ENCODE measurements at regions not wholly inside any gene's neighbourhood (a gene's known extent, or its start where the extent isn't known, plus 50 kb on each side); places are given as distances from the start of the nearest gene placed in this dataset.
A peak's percentile ranks its signal among the peaks of the same experiment; 100 is the strongest.
"Not testable (repeated sequence)": the region's sequence is repeated elsewhere in the genome, so short reads cannot be mapped to it uniquely, and the experiment has no call there.

- peaks cover 33% of the 10 kb centered on the region for H3K4me1 ChIP-seq (ENCODE audit: control insufficient read depth, insufficient read depth, low read length, unreplicated experiment)
- H3K27ac ChIP-seq (ENCODE audit: low read depth, low read length): no peak overlapping the region
- no peaks in the 10 kb centered on the region for H3K27me3 ChIP-seq (ENCODE audit: insufficient read depth, low read length)
- H3K79me2 ChIP-seq (ENCODE audit: control insufficient read depth, insufficient read depth, low read length, unreplicated experiment): no peaks in the 10 kb centered on the region
- no peak overlapping the region for H3K4me3 ChIP-seq (ENCODE audit: low read depth, low read length)
- H3K36me3 ChIP-seq (ENCODE audit: insufficient read depth, low read length): no peaks in the 10 kb centered on the region
- no peak overlapping the region for H2AFZ ChIP-seq (ENCODE audit: low read length, unreplicated experiment)
Measured at GRCh38 chr13:109998037-109998436, 211.7 kb upstream of the IRS2 start.

- peaks cover 27% of the 10 kb centered on the region for H3K4me1 ChIP-seq (ENCODE audit: control insufficient read depth, insufficient read depth, low read length, unreplicated experiment)
- H3K27me3 ChIP-seq (ENCODE audit: insufficient read depth, low read length); H3K27ac ChIP-seq (ENCODE audit: low read depth, low read length); H3K4me3 ChIP-seq (ENCODE audit: low read depth, low read length); H3K79me2 ChIP-seq (ENCODE audit: control insufficient read depth, insufficient read depth, low read length, unreplicated experiment); H3K36me3 ChIP-seq (ENCODE audit: insufficient read depth, low read length); H2AFZ ChIP-seq (ENCODE audit: low read length, unreplicated experiment): not testable (repeated sequence)
Measured at GRCh38 chr13:109997056-109997595, 210.7 kb upstream of the IRS2 start.

GRCh38 chr13:109996404-109996960, 210.1 kb upstream of the IRS2 start:
- Histone ChIP-seq H3K27me3 (ENCODE audit: insufficient read depth, low read length) (no peaks in the 10 kb centered on the region), H3K4me1 (ENCODE audit: control insufficient read depth, insufficient read depth, low read length, unreplicated experiment) (peaks cover 20% of the 10 kb centered on the region), H3K27ac (ENCODE audit: low read depth, low read length) (no peak overlapping the region), H3K4me3 (ENCODE audit: low read depth, low read length) (no peak overlapping the region), H3K79me2 (ENCODE audit: control insufficient read depth, insufficient read depth, low read length, unreplicated experiment) (no peaks in the 10 kb centered on the region), H2AFZ (ENCODE audit: low read length, unreplicated experiment) (no peak overlapping the region), H3K36me3 (ENCODE audit: insufficient read depth, low read length) (no peaks in the 10 kb centered on the region)

GRCh38 chr13:109995578-109995977, 209.2 kb upstream of the IRS2 start:
- peaks cover 12% of the 10 kb centered on the region for H3K4me1 ChIP-seq (ENCODE audit: control insufficient read depth, insufficient read depth, low read length, unreplicated experiment)
- no peaks in the 10 kb centered on the region for H3K79me2 ChIP-seq (ENCODE audit: control insufficient read depth, insufficient read depth, low read length, unreplicated experiment)
- no peak overlapping the region for H3K27ac ChIP-seq (ENCODE audit: low read depth, low read length)
- no peaks in the 10 kb centered on the region for H3K27me3 ChIP-seq (ENCODE audit: insufficient read depth, low read length)
- H3K36me3 ChIP-seq (ENCODE audit: insufficient read depth, low read length): no peaks in the 10 kb centered on the region
- no peak overlapping the region for H2AFZ ChIP-seq (ENCODE audit: low read length, unreplicated experiment)
- no peak overlapping the region for H3K4me3 ChIP-seq (ENCODE audit: low read depth, low read length)

GRCh38 chr13:109990296-109990695, 203.9 kb upstream of the IRS2 start:
- Histone ChIP-seq H3K27me3 (ENCODE audit: insufficient read depth, low read length) (no peaks in the 10 kb centered on the region), H2AFZ (ENCODE audit: low read length, unreplicated experiment) (peak overlapping the region; percentile 36), H3K27ac (ENCODE audit: low read depth, low read length) (no peak overlapping the region), H3K4me3 (ENCODE audit: low read depth, low read length) (no peak overlapping the region), H3K79me2 (ENCODE audit: control insufficient read depth, insufficient read depth, low read length, unreplicated experiment) (no peaks in the 10 kb centered on the region), H3K4me1 (ENCODE audit: control insufficient read depth, insufficient read depth, low read length, unreplicated experiment) (peaks cover 17% of the 10 kb centered on the region), H3K36me3 (ENCODE audit: insufficient read depth, low read length) (no peaks in the 10 kb centered on the region)

- H3K4me3 ChIP-seq (ENCODE audit: low read depth, low read length): peak overlapping the region; percentile 47; the same call in 1 of the 2 replicates
- H3K4me1 ChIP-seq (ENCODE audit: control insufficient read depth, insufficient read depth, low read length, unreplicated experiment): peaks cover 17% of the 10 kb centered on the region
- no peak overlapping the region for H2AFZ ChIP-seq (ENCODE audit: low read length, unreplicated experiment)
- peak overlapping the region; percentile 33; the same call in 1 of the 2 replicates for H3K27ac ChIP-seq (ENCODE audit: low read depth, low read length)
- no peaks in the 10 kb centered on the region for H3K79me2 ChIP-seq (ENCODE audit: control insufficient read depth, insufficient read depth, low read length, unreplicated experiment)
- H3K36me3 ChIP-seq (ENCODE audit: insufficient read depth, low read length): no peaks in the 10 kb centered on the region
- no peaks in the 10 kb centered on the region for H3K27me3 ChIP-seq (ENCODE audit: insufficient read depth, low read length)
Measured at GRCh38 chr13:109989686-109990085, 203.3 kb upstream of the IRS2 start.

- Histone ChIP-seq H3K4me3 (ENCODE audit: low read depth, low read length) (peak overlapping the region; percentile 47; the same call in 1 of the 2 replicates), H3K27me3 (ENCODE audit: insufficient read depth, low read length) (no peaks in the 10 kb centered on the region), H3K4me1 (ENCODE audit: control insufficient read depth, insufficient read depth, low read length, unreplicated experiment) (peaks cover 17% of the 10 kb centered on the region), H3K36me3 (ENCODE audit: insufficient read depth, low read length) (no peaks in the 10 kb centered on the region), H3K79me2 (ENCODE audit: control insufficient read depth, insufficient read depth, low read length, unreplicated experiment) (no peaks in the 10 kb centered on the region), H3K27ac (ENCODE audit: low read depth, low read length) (peak overlapping the region; percentile 33; the same call in 1 of the 2 replicates), H2AFZ (ENCODE audit: low read length, unreplicated experiment) (no peak overlapping the region)
Measured at GRCh38 chr13:109989155-109989554, 202.8 kb upstream of the IRS2 start.

- no peaks in the 10 kb centered on the region for H3K36me3 ChIP-seq (ENCODE audit: insufficient read depth, low read length)
- H3K27me3 ChIP-seq (ENCODE audit: insufficient read depth, low read length): no peaks in the 10 kb centered on the region
- H2AFZ ChIP-seq (ENCODE audit: low read length, unreplicated experiment): no peak overlapping the region
- H3K4me3 ChIP-seq (ENCODE audit: low read depth, low read length): no peak overlapping the region
- H3K27ac ChIP-seq (ENCODE audit: low read depth, low read length): no peak overlapping the region
- H3K4me1 ChIP-seq (ENCODE audit: control insufficient read depth, insufficient read depth, low read length, unreplicated experiment): peaks cover 17% of the 10 kb centered on the region
- H3K79me2 ChIP-seq (ENCODE audit: control insufficient read depth, insufficient read depth, low read length, unreplicated experiment): no peaks in the 10 kb centered on the region
Measured at GRCh38 chr13:109986851-109987250, 200.5 kb upstream of the IRS2 start.

- no peaks in the 10 kb centered on the region for H3K36me3 ChIP-seq (ENCODE audit: insufficient read depth, low read length)
- no peaks in the 10 kb centered on the region for H3K79me2 ChIP-seq (ENCODE audit: control insufficient read depth, insufficient read depth, low read length, unreplicated experiment)
- peaks cover 17% of the 10 kb centered on the region for H3K4me1 ChIP-seq (ENCODE audit: control insufficient read depth, insufficient read depth, low read length, unreplicated experiment)
- H2AFZ ChIP-seq (ENCODE audit: low read length, unreplicated experiment): no peak overlapping the region
- H3K27me3 ChIP-seq (ENCODE audit: insufficient read depth, low read length): no peaks in the 10 kb centered on the region
- no peak overlapping the region for H3K27ac ChIP-seq (ENCODE audit: low read depth, low read length)
- H3K4me3 ChIP-seq (ENCODE audit: low read depth, low read length): no peak overlapping the region
Measured at GRCh38 chr13:109985871-109986450, 199.6 kb upstream of the IRS2 start.

- Histone ChIP-seq H3K79me2 (ENCODE audit: control insufficient read depth, insufficient read depth, low read length, unreplicated experiment) (no peaks in the 10 kb centered on the region), H3K27ac (ENCODE audit: low read depth, low read length) (no peak overlapping the region), H3K4me3 (ENCODE audit: low read depth, low read length) (no peak overlapping the region), H3K36me3 (ENCODE audit: insufficient read depth, low read length) (no peaks in the 10 kb centered on the region), H2AFZ (ENCODE audit: low read length, unreplicated experiment) (no peak overlapping the region), H3K4me1 (ENCODE audit: control insufficient read depth, insufficient read depth, low read length, unreplicated experiment) (no peaks in the 10 kb centered on the region), H3K27me3 (ENCODE audit: insufficient read depth, low read length) (no peaks in the 10 kb centered on the region)
Measured at GRCh38 chr13:109983447-109983846, 197.1 kb upstream of the IRS2 start.

- H2AFZ ChIP-seq (ENCODE audit: low read length, unreplicated experiment): no peak overlapping the region
- no peak overlapping the region for H3K27ac ChIP-seq (ENCODE audit: low read depth, low read length)
- H3K4me3 ChIP-seq (ENCODE audit: low read depth, low read length): no peak overlapping the region
- no peaks in the 10 kb centered on the region for H3K4me1 ChIP-seq (ENCODE audit: control insufficient read depth, insufficient read depth, low read length, unreplicated experiment)
- H3K36me3 ChIP-seq (ENCODE audit: insufficient read depth, low read length): no peaks in the 10 kb centered on the region
- no peaks in the 10 kb centered on the region for H3K79me2 ChIP-seq (ENCODE audit: control insufficient read depth, insufficient read depth, low read length, unreplicated experiment)
- H3K27me3 ChIP-seq (ENCODE audit: insufficient read depth, low read length): no peaks in the 10 kb centered on the region
Measured at GRCh38 chr13:109981000-109981399, 194.6 kb upstream of the IRS2 start.
